ENCODE measurements at regions not wholly inside any gene's neighbourhood (a gene's known extent, or its start where the extent isn't known, plus 50 kb on each side); places are given as distances from the start of the nearest gene placed in this dataset.

GRCh38 chr3:161567577-161568361, 71.2 kb downstream of the OTOL1 start:
- TF ChIP-seq CTCF (conservative IDR thresholded peaks at IDR 0.05 in 1 of 2, IDR thresholded peaks at IDR 0.05 in 1 of 2; ENCODE audit: low read depth in 1 of 2, low read length in 2 of 2) (no peak), EZH2 (IDR thresholded peaks at IDR 0.05; ENCODE audit: low read length, missing control alignments) (no peak)
